ENCODE measurements at regions not wholly inside any gene's neighbourhood (a gene's known extent, or its start where the extent isn't known, plus 50 kb on each side); places are given as distances from the start of the nearest gene placed in this dataset.

DNA sequence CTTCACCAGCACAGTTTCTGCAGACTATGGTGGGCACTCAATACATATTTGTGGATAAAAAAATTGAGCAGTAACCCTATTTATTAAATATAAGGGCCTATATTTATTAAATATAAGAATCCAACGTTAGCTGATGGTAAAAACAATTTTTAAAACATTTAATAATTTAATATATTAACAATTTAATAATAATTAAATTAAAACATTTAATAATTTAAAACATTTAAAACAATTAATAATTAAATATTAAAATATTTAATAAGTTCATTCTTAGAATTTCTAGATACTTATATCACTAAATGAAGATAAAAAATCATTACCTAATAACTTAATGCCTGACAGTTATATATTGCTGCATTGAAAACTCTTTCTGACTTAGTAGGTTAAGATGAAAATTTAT, 880.2 kb upstream of the EPHA6 start:
- Histone ChIP-seq H3K27me3 (no peaks in the 10 kb centered on the region), H3K4me1 (no peaks in the 10 kb centered on the region), H3K36me3 (no peaks in the 10 kb centered on the region), H3K9me3 (no peaks in the 10 kb centered on the region), H3K4me3 (ENCODE audit: low read depth, low read length) (no peak overlapping the region)
- TF ChIP-seq, protein P1, sequence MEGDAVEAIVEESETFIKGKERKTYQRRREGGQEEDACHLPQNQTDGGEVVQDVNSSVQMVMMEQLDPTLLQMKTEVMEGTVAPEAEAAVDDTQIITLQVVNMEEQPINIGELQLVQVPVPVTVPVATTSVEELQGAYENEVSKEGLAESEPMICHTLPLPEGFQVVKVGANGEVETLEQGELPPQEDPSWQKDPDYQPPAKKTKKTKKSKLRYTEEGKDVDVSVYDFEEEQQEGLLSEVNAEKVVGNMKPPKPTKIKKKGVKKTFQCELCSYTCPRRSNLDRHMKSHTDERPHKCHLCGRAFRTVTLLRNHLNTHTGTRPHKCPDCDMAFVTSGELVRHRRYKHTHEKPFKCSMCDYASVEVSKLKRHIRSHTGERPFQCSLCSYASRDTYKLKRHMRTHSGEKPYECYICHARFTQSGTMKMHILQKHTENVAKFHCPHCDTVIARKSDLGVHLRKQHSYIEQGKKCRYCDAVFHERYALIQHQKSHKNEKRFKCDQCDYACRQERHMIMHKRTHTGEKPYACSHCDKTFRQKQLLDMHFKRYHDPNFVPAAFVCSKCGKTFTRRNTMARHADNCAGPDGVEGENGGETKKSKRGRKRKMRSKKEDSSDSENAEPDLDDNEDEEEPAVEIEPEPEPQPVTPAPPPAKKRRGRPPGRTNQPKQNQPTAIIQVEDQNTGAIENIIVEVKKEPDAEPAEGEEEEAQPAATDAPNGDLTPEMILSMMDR (IDR thresholded peaks at IDR 0.05; ENCODE audit: low read depth, low read length) = no peak
- no peak for DNase-seq

DNA sequence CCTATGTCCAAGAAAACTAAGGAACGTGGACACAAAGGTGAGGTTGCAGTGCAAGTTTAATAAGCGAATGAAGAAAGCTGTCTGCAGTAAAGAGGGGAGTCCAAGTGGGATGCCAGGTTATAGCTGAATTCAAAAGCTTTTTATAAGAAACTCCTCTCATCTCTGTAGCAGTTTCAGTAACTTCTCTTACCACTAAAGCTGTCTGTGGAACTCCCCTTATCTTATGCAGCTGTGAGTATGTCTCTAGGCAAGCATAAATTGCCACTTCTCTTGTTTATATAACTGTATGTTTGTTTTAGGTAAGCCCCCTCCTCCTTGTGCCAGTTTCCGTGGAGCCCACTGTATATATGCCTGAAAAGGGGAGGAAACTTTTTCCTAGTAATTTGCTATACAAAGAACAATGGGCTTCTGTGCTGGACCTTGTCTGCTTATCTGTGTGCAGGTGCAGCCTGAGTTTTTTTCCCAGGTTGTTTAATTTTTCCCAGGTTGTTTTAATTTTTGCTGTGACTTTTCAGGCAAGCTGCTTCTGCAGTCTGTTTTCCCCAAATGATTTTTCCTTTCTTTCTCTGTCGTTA, 875.1 kb upstream of the EPHA6 start:
- TF ChIP-seq, protein P1 (IDR thresholded peaks at IDR 0.05; ENCODE audit: low read depth, low read length) = no peak

DNA sequence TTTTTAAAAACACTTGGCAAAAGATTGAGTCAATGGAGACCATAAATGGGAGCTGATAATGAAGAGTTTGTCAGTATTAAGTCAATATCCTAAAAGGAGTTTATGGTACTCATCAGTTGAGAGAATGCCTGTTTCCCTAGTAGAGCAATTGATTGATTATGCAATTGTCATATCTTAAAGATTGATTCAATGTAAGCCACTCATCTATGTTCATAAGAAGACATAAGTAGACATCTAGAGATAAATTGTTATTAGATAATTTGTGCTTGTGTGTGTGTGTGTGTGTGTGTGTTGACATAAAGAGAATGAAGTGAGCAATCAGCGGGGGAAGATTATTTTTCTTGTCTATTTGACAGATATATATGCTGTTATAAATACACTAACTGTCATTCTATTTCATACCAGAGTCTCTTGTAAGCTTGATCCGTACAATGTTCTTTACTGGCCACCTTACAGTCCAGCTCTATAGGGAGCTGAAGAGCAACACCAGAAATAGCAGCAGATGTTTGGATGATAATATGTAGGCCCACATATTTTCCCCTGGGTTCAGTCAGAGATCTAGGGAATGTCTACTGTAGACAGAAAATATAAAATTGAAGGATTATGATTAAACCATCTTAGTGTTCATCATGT, 848.6 kb upstream of the EPHA6 start:
- H3K36me3 ChIP-seq = no peaks in the 10 kb centered on the region
- no peaks in the 10 kb centered on the region for H3K27me3 ChIP-seq

More for the DNA sequence above, 875.1 kb upstream of the EPHA6 start:
- no peaks in the 10 kb centered on the region for H3K27me3 ChIP-seq
- H3K9me3 ChIP-seq = no peaks in the 10 kb centered on the region
- H3K36me3 ChIP-seq = no peaks in the 10 kb centered on the region
- H3K4me1 ChIP-seq = no peaks in the 10 kb centered on the region
- H3K4me3 ChIP-seq (ENCODE audit: low read depth, low read length) = no peak overlapping the region
- DNase-seq = no peak

DNA sequence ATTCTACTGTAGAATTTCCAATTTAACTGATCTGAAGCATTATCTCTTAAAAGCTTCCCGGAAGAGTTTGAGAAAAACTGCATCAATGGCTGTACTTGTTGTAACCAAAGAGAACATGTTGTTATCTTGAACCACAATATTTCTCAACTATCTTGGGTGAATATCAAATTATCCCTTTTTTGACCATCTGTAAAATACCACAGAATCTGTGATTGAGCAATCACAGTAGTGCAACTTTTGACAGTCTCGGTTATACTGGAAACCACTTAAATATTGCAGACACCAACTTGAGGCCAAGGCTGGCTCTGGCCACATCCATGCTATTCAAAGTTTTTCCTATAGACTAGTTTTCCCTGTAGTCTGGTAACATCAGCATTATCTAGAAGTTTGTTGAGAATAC, 842.8 kb upstream of the EPHA6 start:
- H3K36me3 ChIP-seq = no peaks in the 10 kb centered on the region
- no peaks in the 10 kb centered on the region for H3K9me3 ChIP-seq
- TF ChIP-seq, protein P1 (IDR thresholded peaks at IDR 0.05; ENCODE audit: low read depth, low read length) = no peak
- no peaks in the 10 kb centered on the region for H3K4me1 ChIP-seq
- DNase-seq = no peak
- H3K4me3 ChIP-seq (ENCODE audit: low read depth, low read length) = no peak overlapping the region
- H3K27me3 ChIP-seq = no peaks in the 10 kb centered on the region

More for the DNA sequence above, 848.6 kb upstream of the EPHA6 start:
- DNase-seq = no peak
- Histone ChIP-seq H3K4me1 (no peaks in the 10 kb centered on the region), H3K9me3 (no peaks in the 10 kb centered on the region), H3K4me3 (ENCODE audit: low read depth, low read length) (no peak overlapping the region)
- TF ChIP-seq, protein P1 (IDR thresholded peaks at IDR 0.05; ENCODE audit: low read depth, low read length) = no peak

DNA sequence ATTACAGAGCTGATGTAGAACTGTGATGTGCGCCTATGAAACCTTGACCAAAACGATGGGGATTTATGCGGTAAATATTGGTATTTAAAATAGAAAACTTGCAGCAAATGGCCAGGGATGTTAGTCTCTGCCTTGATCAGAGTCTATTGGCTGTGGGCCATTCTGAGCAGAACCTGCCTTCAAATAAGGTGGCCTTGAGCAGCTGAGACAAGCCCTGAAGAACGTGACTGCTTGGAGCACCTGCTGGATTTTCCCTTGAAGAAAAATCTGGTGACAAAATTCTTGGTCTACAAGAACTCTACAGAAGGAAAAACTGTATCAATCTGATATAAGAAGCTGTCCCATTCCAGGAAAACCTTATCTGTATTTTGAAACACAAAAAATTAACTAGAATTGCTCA, 820.1 kb upstream of the EPHA6 start:
- TF ChIP-seq, protein P1 (IDR thresholded peaks at IDR 0.05; ENCODE audit: low read depth, low read length) = no peak
- no peak overlapping the region for H3K4me3 ChIP-seq (ENCODE audit: low read depth, low read length)
- H3K36me3 ChIP-seq = no peaks in the 10 kb centered on the region

DNA sequence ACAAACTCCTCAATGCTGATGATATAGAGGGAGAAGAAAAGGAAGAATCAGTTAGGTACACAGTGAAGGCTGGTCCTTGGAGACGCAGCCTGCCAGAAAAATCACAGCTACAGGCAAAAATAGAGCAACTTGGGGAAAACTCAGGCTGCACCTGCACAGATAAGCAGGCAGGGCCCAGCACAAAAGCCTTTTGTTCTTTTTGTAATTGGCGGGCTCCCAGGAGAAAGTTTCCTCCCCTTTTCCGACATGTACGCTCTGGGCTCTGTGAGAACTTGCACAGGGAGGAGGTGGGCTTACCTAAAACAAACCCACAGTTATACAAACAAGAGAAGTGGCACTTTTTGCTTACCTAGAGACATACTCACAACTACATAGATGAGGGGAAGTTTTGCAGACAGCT, 813.4 kb upstream of the EPHA6 start:
- H3K9me3 ChIP-seq = no peaks in the 10 kb centered on the region
- no peaks in the 10 kb centered on the region for H3K27me3 ChIP-seq

More for the DNA sequence above, 820.1 kb upstream of the EPHA6 start:
- H3K4me1 ChIP-seq = no peaks in the 10 kb centered on the region
- H3K27me3 ChIP-seq = no peaks in the 10 kb centered on the region
- DNase-seq = no peak
- H3K9me3 ChIP-seq = no peaks in the 10 kb centered on the region

More for the DNA sequence above, 813.4 kb upstream of the EPHA6 start:
- H3K4me3 ChIP-seq (ENCODE audit: low read depth, low read length) = no peak overlapping the region
- H3K36me3 ChIP-seq = no peaks in the 10 kb centered on the region
- H3K4me1 ChIP-seq = no peaks in the 10 kb centered on the region
- TF ChIP-seq, protein P1 (IDR thresholded peaks at IDR 0.05; ENCODE audit: low read depth, low read length) = no peak
- DNase-seq = no peak
